ENCODE measurements at regions not wholly inside any gene's neighbourhood (a gene's known extent, or its start where the extent isn't known, plus 50 kb on each side); places are given as distances from the start of the nearest gene placed in this dataset.

DNA sequence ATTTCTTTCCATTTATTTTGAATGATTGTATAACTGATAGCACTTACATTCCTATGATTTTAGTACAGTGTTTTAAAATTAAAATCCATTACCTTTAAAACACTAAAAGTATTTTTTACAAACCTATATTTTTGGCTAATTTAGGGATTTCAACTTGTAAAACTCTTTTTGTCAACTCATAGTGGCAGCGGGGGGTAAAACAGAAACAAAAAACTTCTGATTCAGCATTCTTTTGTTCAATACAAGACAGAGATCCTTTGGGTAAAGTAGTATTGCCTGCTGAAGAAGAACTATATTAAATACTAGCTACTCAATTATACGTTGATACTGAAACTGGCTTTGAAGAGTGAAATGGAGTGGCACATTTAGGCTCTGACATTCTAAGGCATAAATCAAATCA lies 437.4 kb upstream of the CDH19 start:
- no peak overlapping the region for H3K4me3 ChIP-seq (ENCODE audit: low read depth, poor library complexity, severe bottlenecking)
- 66 to 70% methylated on average over 2 of the region's 2 CpGs for WGBS, 2 donors
- intact Hi-C loops (cut with DNase I; ENCODE audit: low total_unique reads) = no loop called here
- no peak for TF ChIP-seq CTCF (IDR thresholded peaks at IDR 0.05)
- DNase-seq (ENCODE audit: low spot score in 2 of 2) = no peak

DNA sequence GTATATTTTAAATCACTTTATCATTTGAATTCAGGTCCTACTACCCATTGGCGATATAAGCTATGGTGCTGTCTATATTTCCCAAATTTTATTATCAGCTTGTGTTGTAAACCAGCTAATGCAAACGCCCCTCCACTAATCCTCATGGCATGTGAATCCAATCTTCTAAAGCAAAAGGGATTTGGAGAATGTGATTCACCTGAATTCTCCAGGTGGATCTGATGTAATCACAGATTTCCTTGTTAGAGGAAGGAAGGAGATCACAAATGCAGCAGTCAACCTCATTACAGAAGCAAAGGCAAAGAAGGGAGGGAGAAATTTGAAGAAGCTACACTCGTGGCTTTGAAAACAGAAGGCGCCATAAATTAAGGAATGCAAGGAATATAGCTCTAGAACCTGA lies 431.1 kb upstream of the CDH19 start:
- TF ChIP-seq POLR2A (IDR thresholded peaks at IDR 0.05) (no peak), CTCF (IDR thresholded peaks at IDR 0.05) (no peak)
- H3K4me3 ChIP-seq (ENCODE audit: low read depth, poor library complexity, severe bottlenecking) = no peak overlapping the region
- WGBS, 2 donors = 51 to 61% methylated on average over 4 of the region's 4 CpGs
- no peak for DNase-seq (ENCODE audit: low spot score in 2 of 2)
- intact Hi-C loops (cut with DNase I; ENCODE audit: low total_unique reads) = no loop called here

DNA sequence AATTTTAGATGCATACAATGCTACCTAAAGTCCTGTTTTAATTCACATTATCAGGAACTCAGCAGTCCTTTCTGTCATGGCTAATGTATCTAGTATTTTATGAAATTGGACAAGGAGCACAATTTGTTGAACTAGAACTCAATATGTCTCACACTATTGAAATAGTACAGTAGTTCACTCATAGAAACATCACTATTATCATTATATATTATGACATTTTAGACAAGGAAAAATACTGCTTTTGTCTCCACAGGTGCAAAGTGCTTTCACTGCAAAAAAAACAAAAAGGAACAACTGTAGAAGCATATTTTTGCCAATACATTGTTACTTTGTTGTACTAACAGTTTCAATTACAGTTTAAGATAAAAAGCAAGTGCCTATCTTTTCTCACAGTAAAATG lies 419.2 kb upstream of the CDH19 start:
- TF ChIP-seq POLR2A (IDR thresholded peaks at IDR 0.05) (no peak), CTCF (IDR thresholded peaks at IDR 0.05) (no peak)
- no peak overlapping the region for H3K4me3 ChIP-seq (ENCODE audit: low read depth, poor library complexity, severe bottlenecking)
- no peak for DNase-seq (ENCODE audit: low spot score in 2 of 2)
- intact Hi-C loops (cut with DNase I; ENCODE audit: low total_unique reads) = no loop called here

DNA sequence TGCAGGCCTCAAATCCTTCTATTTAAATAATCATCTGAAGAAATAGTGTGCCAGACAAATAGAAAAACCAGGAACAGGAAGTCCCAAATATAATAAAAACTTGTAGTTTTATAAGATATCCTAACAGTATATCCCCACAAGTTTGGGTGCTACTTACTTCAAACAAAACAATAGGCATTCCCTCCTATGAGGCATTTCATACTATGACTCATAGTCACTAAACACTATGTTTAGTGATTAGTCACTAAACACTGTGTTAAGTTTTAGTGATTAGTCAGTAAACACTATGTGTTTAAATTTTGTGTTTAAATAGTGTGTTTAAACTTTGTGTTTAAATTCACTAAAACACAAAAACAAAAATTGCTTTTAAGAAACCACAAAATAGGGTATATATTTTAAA lies 407.0 kb upstream of the CDH19 start:
- TF ChIP-seq POLR2A (IDR thresholded peaks at IDR 0.05) (no peak), CTCF (IDR thresholded peaks at IDR 0.05) (no peak)
- no peak overlapping the region for H3K4me3 ChIP-seq (ENCODE audit: low read depth, poor library complexity, severe bottlenecking)
- intact Hi-C loops (cut with DNase I; ENCODE audit: low total_unique reads) = no loop called here
- DNase-seq (ENCODE audit: low spot score in 2 of 2) = no peak

GRCh38 chr18:67007999-67008398 lies 404.1 kb upstream of the CDH19 start:
- DNase-seq (ENCODE audit: low spot score in 2 of 2) = no peak
- TF ChIP-seq CTCF (IDR thresholded peaks at IDR 0.05) (no peak), POLR2A (IDR thresholded peaks at IDR 0.05) (no peak)
- WGBS, 2 donors = 76 to 85% methylated on average over 1 of the region's 1 CpG
- no peak overlapping the region for H3K4me3 ChIP-seq (ENCODE audit: low read depth, poor library complexity, severe bottlenecking)
- intact Hi-C loops (cut with DNase I; ENCODE audit: low total_unique reads) = no loop called here

DNA sequence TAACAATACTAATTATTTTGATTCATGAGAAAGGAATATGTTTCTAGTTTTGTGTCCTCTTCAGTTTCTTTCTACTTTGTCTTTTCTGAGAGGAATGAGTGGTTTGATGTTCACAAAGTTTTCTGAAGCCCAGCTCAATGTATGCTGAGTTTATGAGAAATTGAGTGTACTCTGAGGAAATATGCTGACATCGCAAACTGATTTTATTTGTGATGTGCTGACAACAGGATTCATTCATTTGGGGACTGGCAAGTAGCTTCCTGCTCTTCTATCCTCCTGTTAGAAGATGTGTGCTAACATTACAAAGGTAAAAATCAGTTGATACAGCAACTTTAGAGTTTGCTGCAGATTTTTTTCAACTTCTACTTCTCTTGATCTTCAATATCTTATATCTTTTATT lies 403.2 kb upstream of the CDH19 start:
- intact Hi-C loops (cut with DNase I; ENCODE audit: low total_unique reads) = no loop called here
- TF ChIP-seq POLR2A (IDR thresholded peaks at IDR 0.05) = no peak
- no peak for TF ChIP-seq CTCF (IDR thresholded peaks at IDR 0.05)

More for the DNA sequence above, 403.2 kb upstream of the CDH19 start:
- 88 to 90% methylated on average over 1 of the region's 1 CpG for WGBS, 2 donors
- H3K4me3 ChIP-seq (ENCODE audit: low read depth, poor library complexity, severe bottlenecking) = no peak overlapping the region
- no peak for DNase-seq (ENCODE audit: low spot score in 2 of 2)

Measured in lower leg skin (tissue), 4 donors.